PFSK-1 (cell line): ENCODE measurements at regions not wholly inside any gene's neighbourhood (a gene's known extent, or its start where the extent isn't known, plus 50 kb on each side); places are given as distances from the start of the nearest gene placed in this dataset.

Experiments used
- FOXP2 ChIP-seq: optimal IDR thresholded peaks from 2 replicates; pipeline ENCODE3; 2011; ENCODE audit warnings: borderline replicate concordance, control low read depth, inconsistent platforms; ENCODE audit not compliant: insufficient read depth; ENCODE audit errors: extremely low read length, extremely low read depth
- POLR2AphosphoS5 ChIP-seq: IDR thresholded peaks from 2 replicates; pipeline ENCODE4 v1.6.1; 2012; ENCODE audit warnings: low read depth, mild to moderate bottlenecking, control low read depth, low read length, moderate library complexity
- SIN3A ChIP-seq: IDR thresholded peaks from 2 replicates; pipeline ENCODE4 v1.6.1; 2012; ENCODE audit warnings: mild to moderate bottlenecking, low read length, moderate library complexity, borderline replicate concordance; ENCODE audit not compliant: insufficient read depth
- TAF1 ChIP-seq: IDR thresholded peaks from 2 replicates; pipeline ENCODE4 v1.6.1; 2012; ENCODE audit warnings: low read length, control low read depth, borderline replicate concordance; ENCODE audit not compliant: insufficient read depth

DNA sequence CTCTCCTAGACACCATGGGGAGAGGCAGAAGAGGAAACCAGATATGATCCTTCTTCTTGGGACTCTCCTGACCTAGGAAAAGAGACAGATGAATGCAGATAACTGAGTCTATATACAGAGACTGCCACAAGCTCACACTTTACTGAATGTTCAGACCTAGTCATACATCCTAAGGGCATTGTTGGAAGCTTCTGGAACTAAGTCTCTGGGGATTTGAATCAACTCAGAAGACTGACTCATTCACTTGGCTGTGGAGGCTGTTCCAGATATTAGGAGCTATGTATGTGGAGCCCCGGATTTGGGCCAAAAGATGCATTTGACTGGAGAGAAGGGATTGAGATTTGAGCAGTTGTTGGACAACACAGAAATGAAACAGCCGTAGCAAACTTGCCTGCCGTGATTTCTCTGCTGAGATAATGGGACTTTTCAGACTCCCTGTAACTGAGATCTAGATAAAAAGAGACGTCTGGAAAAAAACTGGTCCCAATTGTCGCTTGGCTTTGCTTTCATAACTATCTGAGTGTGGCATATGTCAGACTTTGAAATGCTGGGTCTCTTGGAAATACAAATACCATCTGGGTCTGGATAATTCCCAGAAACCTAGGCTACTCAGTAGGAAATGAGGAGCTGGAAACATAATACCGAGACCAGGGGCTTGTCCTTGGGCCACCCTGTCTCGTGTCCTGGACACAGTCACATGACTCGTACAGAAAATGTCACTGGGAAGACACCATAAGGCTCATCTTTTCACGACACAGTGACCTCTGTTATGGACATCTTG, 396.8 kb downstream of the NUAK1 start:
- TF ChIP-seq SIN3A (no peak), POLR2AphosphoS5 (no peak), TAF1 (no peak), FOXP2 (no peak)
